ENCODE measurements at regions not wholly inside any gene's neighbourhood (a gene's known extent, or its start where the extent isn't known, plus 50 kb on each side); places are given as distances from the start of the nearest gene placed in this dataset.

DNA sequence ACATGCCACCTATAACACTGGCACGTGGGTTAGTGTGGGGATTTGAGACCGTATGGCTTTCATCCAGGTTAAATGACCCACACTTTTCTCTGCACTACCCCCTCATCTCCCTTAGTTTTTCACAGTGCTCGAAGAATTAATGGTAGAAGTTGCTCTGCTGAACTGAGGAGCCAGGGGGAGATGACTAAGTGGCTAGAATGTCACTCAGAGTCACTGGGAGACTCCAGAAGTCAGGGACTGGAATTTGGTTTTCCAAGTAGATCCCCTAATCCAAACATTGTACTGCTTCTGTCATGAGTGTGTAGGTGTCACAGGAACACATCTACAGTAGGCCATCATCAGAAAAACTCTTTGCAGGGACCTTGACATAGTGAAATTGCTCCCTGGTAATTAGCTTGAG lies 181.0 kb upstream of the RASGRP1 start:
- TF ChIP-seq, protein P1, sequence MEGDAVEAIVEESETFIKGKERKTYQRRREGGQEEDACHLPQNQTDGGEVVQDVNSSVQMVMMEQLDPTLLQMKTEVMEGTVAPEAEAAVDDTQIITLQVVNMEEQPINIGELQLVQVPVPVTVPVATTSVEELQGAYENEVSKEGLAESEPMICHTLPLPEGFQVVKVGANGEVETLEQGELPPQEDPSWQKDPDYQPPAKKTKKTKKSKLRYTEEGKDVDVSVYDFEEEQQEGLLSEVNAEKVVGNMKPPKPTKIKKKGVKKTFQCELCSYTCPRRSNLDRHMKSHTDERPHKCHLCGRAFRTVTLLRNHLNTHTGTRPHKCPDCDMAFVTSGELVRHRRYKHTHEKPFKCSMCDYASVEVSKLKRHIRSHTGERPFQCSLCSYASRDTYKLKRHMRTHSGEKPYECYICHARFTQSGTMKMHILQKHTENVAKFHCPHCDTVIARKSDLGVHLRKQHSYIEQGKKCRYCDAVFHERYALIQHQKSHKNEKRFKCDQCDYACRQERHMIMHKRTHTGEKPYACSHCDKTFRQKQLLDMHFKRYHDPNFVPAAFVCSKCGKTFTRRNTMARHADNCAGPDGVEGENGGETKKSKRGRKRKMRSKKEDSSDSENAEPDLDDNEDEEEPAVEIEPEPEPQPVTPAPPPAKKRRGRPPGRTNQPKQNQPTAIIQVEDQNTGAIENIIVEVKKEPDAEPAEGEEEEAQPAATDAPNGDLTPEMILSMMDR (IDR thresholded peaks at IDR 0.05): no peak
- no peak for TF ChIP-seq POLR2AphosphoS5 (IDR thresholded peaks at IDR 0.05)
